Karpas-422 (cell line): ENCODE measurements at regions not wholly inside any gene's neighbourhood (a gene's known extent, or its start where the extent isn't known, plus 50 kb on each side); places are given as distances from the start of the nearest gene placed in this dataset.
"Not testable (repeated sequence)": the region's sequence is repeated elsewhere in the genome, so short reads cannot be mapped to it uniquely, and the experiment has no call there.

Experiments
- DNase-seq: peaks from one replicate; pipeline ENCODE4 v3.0.0-alpha.2; 2015
- H2AFZ ChIP-seq: fragments of 200-600 bp; sonication (generic); 2 replicates; pipeline ENCODE4 v1.6.1; 2014; ENCODE audit warnings: antibody characterized with exemption, low read length, mixed read lengths
- H3K27ac ChIP-seq: fragments of 200-600 bp; sonication (generic); 2 replicates; pipeline ENCODE4 v1.5.1; 2014; ENCODE audit warnings: mild to moderate bottlenecking, low read length, moderate library complexity
- H3K27me3 ChIP-seq: fragments of 200-600 bp; sonication (generic); 2 replicates; pipeline ENCODE4 v1.6.1; 2014; ENCODE audit warnings: low read length, mixed read lengths
- H3K36me3 ChIP-seq: fragments of 200-600 bp; sonication (generic); 2 replicates; pipeline ENCODE4 v1.6.1; 2014; ENCODE audit warnings: low read length, mixed read lengths; ENCODE audit not compliant: insufficient read depth
- H3K4me1 ChIP-seq: fragments of 200-600 bp; sonication (generic); 2 replicates; pipeline ENCODE4 v1.6.1; 2014; ENCODE audit warnings: mild to moderate bottlenecking, low read length, mixed read lengths
- H3K4me2 ChIP-seq: fragments of 200-600 bp; sonication (generic); 2 replicates; pipeline ENCODE4 v1.6.1; 2014; ENCODE audit warnings: low read length, low read depth, mild to moderate bottlenecking; ENCODE audit not compliant: poor library complexity, severe bottlenecking
- H3K4me3 ChIP-seq: fragments of 200-600 bp; sonication (generic); 2 replicates; pipeline ENCODE4 v1.5.1; 2014; ENCODE audit warnings: mild to moderate bottlenecking, antibody characterized with exemption, low read length, mixed read lengths
- H3K79me2 ChIP-seq: fragments of 200-600 bp; sonication (generic); 2 replicates; pipeline ENCODE4 v1.6.1; 2014; ENCODE audit warnings: mild to moderate bottlenecking, low read length, mixed read lengths
- H3K9ac ChIP-seq: fragments of 200-600 bp; sonication (generic); 2 replicates; pipeline ENCODE4 v1.6.0; 2014; ENCODE audit warnings: low read length
- H3K9me2 ChIP-seq: fragments of 200-600 bp; sonication (generic), shearing (Covaris generic); replicated peaks from 2 replicates; pipeline ENCODE4 v1.6.0; 2014; ENCODE audit warnings: mild to moderate bottlenecking, low read length, moderate library complexity; ENCODE audit not compliant: insufficient read depth
- H3K9me3 ChIP-seq: fragments of 300-700, 200-600 bp; sonication (generic); 2 replicates; pipeline ENCODE4 v1.6.1; 2014; ENCODE audit warnings: low read length, mixed read lengths
- H4K20me1 ChIP-seq: fragments of 200-600 bp; sonication (generic); 2 replicates; pipeline ENCODE4 v1.6.1; 2014; ENCODE audit warnings: mild to moderate bottlenecking, antibody characterized with exemption, low read length, low read depth; ENCODE audit not compliant: insufficient read depth

DNA sequence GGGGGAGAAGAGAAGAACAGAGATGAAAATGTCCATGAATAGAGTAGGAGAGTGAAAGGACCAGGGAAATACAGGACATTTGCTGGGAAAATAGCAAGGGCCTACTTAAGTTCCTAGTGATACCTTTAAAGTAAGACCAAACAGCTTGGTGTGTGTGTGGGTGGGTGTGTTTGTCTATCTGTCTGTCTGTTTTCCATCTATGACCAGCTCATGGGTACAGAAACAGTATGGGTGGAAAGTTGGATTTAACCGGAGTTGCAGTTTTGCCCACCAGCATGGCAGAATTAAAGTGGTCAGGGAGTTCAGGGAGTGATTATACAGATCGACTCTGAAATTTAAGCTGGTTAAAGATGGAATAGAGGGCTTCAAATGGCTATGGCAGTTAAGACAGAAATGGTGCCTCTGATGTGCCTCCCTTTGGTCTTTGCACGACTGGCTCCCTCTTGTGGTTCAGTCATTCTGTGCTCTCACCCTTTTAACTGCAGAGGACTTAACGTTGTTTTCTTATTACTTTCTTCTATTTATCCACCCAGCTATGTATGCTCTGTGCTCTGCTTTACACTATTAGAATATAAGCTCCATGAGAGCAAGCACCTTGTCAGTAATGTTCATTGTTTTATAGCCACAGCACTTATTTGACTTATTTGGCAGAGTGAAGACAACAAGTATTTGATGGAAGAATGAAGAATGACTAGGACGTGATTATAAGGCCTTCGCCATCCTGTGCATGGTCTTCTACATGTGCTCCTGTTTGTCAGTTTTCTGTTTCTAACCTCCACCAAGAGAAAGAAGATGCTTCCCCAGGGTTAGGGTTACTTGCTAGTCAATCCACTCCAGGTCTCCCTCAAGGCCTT, 72.7 kb upstream of the AK4 start:
- H3K79me2 ChIP-seq, result no peaks in the 10 kb centered on the region
- no peak overlapping the region for H3K4me2 ChIP-seq
- no peaks in the 10 kb centered on the region for H3K9me3 ChIP-seq
- H3K9me2 ChIP-seq, result no peaks in the 10 kb centered on the region
- DNase-seq, result peak; percentile 81
- no peak overlapping the region for H3K9ac ChIP-seq
- H3K4me1 ChIP-seq, result no peaks in the 10 kb centered on the region
- no peaks in the 10 kb centered on the region for H3K27me3 ChIP-seq
- H3K36me3 ChIP-seq, result no peaks in the 10 kb centered on the region
- no peak overlapping the region for H3K27ac ChIP-seq
- H2AFZ ChIP-seq, result no peak overlapping the region
- H4K20me1 ChIP-seq, result no peaks in the 10 kb centered on the region
- H3K4me3 ChIP-seq, result no peak overlapping the region

DNA sequence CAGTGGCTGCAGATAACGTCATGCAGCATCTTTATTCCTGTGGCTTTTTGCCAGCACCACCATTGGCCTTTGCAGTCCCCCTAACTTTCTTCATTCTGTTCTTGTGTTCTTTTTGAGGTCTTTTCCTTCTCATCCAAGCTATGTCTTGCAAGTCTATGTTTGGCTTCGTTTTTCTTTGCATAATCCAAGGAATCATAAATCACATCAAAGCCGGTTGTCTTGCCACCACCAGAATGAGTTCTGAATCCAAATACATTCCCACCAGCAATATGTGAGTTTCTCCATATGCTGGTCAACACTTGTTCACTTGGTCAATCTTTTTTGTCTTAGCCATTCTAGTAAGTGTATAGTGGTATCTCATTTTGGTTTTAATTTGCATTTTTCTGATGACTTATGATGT, 70.6 kb upstream of the AK4 start:
- Histone ChIP-seq H3K9me3 (no peaks in the 10 kb centered on the region), H2AFZ (no peak overlapping the region), H3K27me3 (no peaks in the 10 kb centered on the region), H3K36me3 (no peaks in the 10 kb centered on the region), H3K4me2 (no peak overlapping the region), H3K79me2 (no peaks in the 10 kb centered on the region), H4K20me1 (no peaks in the 10 kb centered on the region), H3K4me3 (no peak overlapping the region), H3K9me2 (no peaks in the 10 kb centered on the region), H3K9ac (no peak overlapping the region), H3K4me1 (no peaks in the 10 kb centered on the region), H3K27ac (no peak overlapping the region)
- DNase-seq, result no peak

DNA sequence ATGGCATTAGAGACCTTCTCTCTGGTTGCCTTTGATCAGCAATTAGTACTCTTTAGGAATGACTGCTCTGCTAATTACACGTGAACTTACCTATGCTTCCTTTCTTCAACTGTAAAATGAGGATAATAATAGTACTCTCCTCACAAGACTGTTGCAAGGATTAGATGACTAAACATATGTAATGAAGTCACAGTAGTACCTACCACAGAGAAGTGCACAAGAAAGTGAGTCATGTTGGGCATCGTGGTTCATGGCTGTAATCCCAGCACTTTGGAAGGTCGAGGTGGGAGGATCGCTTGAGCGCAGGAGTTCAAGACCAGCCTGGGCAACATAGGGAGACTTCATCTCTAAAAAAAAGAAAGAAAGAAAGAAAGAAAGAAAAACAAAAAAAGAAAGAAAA, 68.1 kb upstream of the AK4 start:
- H3K4me3 ChIP-seq, result no peak overlapping the region
- H3K27ac ChIP-seq, result no peak overlapping the region
- no peak overlapping the region for H2AFZ ChIP-seq
- no peaks in the 10 kb centered on the region for H3K9me2 ChIP-seq
- no peaks in the 10 kb centered on the region for H3K79me2 ChIP-seq
- H3K9ac ChIP-seq, result no peak overlapping the region
- no peaks in the 10 kb centered on the region for H3K27me3 ChIP-seq
- no peak overlapping the region for H3K4me2 ChIP-seq
- H3K9me3 ChIP-seq, result no peaks in the 10 kb centered on the region
- H4K20me1 ChIP-seq, result no peaks in the 10 kb centered on the region
- no peak for DNase-seq
- no peaks in the 10 kb centered on the region for H3K36me3 ChIP-seq
- no peaks in the 10 kb centered on the region for H3K4me1 ChIP-seq

DNA sequence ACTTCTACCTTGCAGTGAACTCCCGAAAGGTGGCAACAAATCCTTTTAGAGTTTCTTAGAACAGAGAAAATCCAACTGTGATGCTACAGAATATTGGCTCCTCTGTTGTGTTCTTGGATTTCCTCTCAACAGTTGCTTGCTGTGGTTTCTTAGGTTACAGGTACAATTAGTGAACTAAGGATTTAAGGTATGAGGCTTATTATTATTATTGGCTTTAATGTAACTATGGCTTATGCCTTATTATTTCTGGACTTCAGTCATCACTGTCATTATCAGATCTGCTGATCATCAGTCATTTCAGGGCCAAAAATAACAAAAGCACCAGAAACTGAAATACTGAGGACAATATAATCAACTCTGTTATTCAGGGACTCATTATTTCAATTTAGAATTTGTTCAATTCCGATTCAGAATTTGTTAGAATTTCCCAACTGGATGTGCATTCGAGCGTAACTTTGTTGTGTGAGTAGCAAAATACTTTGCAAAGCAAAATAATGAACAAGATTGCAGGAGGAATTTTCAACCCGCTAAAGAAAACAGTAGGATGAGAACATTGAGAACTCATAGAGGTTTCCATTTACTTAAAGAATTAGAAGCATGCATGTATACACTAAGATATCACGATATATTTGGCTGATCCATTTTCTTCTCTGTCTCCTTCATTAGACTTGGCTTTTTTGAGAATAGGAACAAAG, 65.5 kb upstream of the AK4 start:
- Histone ChIP-seq H4K20me1 (no peaks in the 10 kb centered on the region), H2AFZ (no peak overlapping the region), H3K9me2 (no peaks in the 10 kb centered on the region), H3K27me3 (no peaks in the 10 kb centered on the region), H3K27ac (no peak overlapping the region), H3K4me1 (no peaks in the 10 kb centered on the region), H3K4me3 (no peak overlapping the region), H3K4me2 (no peak overlapping the region), H3K9ac (no peak overlapping the region), H3K9me3 (no peaks in the 10 kb centered on the region), H3K79me2 (no peaks in the 10 kb centered on the region), H3K36me3 (no peaks in the 10 kb centered on the region)
- no peak for DNase-seq

DNA sequence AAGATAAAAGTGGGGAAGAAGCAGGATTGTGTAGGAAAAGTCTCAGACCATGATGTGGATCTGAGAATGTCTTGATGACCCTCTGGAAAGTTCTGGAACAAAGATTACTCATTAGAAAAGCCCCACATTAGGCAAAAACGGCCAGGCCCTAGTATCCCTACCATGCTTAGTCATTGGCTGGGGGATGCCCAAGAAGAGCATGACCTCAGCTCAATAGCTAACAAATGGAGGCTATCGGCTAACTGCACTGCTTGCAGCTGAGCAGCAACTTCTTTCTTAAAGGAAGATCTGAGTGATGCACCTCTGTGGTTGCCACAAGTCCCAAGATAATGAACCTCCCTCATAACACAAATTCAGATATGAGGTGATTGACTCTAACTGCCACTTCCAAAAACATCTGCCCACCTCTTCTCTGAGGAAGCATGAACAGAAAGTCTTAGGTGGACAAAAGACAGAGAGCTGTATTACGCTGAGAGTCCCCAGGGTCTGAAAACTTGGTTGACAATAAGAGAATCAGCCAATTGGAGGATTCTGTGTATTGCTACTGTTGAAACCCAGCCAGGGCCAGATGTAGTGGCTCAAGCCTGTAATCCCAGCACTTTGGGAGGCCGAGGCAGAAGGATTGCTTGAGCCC, 64.6 kb upstream of the AK4 start:
- H3K27ac ChIP-seq, result no peak overlapping the region
- no peak overlapping the region for H2AFZ ChIP-seq
- no peaks in the 10 kb centered on the region for H3K4me1 ChIP-seq
- no peaks in the 10 kb centered on the region for H3K27me3 ChIP-seq
- no peak for DNase-seq
- no peaks in the 10 kb centered on the region for H3K9me3 ChIP-seq
- H3K79me2 ChIP-seq, result no peaks in the 10 kb centered on the region
- no peak overlapping the region for H3K9ac ChIP-seq
- no peak overlapping the region for H3K4me3 ChIP-seq
- no peaks in the 10 kb centered on the region for H3K9me2 ChIP-seq
- no peaks in the 10 kb centered on the region for H4K20me1 ChIP-seq
- no peak overlapping the region for H3K4me2 ChIP-seq
- no peaks in the 10 kb centered on the region for H3K36me3 ChIP-seq

DNA sequence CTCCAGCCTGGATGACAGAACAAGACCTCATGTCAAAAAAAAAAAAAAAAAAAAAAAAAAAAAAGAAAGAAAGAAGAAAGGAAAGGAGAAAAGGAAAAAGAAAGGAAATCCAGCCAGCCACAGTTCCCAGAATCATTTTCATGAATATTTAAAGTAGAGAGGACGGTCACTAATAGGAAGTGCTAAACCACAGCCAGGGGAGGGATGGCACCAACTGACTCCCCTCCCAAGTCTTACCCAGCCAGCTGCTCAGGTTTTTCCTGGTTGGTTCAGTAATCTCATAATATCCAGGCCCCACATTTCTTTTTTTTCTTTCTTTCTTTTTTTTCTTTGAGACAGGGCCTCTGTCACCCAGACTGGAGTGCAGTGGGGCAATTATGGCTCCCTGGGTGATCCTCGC, 63.9 kb upstream of the AK4 start:
- Histone ChIP-seq H3K36me3 (no peaks in the 10 kb centered on the region), H3K9me3 (no peaks in the 10 kb centered on the region), H3K27me3 (no peaks in the 10 kb centered on the region), H3K9me2 (no peaks in the 10 kb centered on the region), H3K4me2 (no peak overlapping the region), H3K4me1 (no peaks in the 10 kb centered on the region), H3K79me2 (no peaks in the 10 kb centered on the region), H4K20me1 (no peaks in the 10 kb centered on the region), H2AFZ (no peak overlapping the region), H3K9ac (no peak overlapping the region), H3K4me3 (no peak overlapping the region), H3K27ac (no peak overlapping the region)
- no peak for DNase-seq

DNA sequence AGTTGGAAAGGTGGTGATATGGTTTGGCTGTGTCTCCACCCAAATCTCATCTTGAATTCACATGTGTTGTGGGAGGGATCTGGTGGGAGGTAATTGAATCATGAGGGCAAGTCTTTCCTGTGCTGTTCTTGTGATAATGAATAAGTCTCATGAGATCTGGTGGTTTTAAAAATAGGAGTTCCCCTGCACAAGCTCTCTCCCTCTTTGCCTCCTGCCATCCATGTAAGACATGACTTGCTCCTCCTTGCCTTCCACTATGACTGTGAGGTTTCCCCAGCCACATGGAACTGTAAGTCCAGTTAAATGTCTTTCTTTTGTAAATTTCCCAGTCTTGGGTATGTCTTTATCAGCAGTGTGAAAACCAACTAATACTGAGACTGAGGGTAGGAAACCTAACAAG, 60.5 kb upstream of the AK4 start:
- H3K9ac ChIP-seq, H3K27ac ChIP-seq, H4K20me1 ChIP-seq, H3K27me3 ChIP-seq, H2AFZ ChIP-seq, H3K36me3 ChIP-seq, H3K4me3 ChIP-seq, H3K4me1 ChIP-seq, DNase-seq, H3K9me2 ChIP-seq, H3K4me2 ChIP-seq, H3K79me2 ChIP-seq, H3K9me3 ChIP-seq: not testable (repeated sequence)

DNA sequence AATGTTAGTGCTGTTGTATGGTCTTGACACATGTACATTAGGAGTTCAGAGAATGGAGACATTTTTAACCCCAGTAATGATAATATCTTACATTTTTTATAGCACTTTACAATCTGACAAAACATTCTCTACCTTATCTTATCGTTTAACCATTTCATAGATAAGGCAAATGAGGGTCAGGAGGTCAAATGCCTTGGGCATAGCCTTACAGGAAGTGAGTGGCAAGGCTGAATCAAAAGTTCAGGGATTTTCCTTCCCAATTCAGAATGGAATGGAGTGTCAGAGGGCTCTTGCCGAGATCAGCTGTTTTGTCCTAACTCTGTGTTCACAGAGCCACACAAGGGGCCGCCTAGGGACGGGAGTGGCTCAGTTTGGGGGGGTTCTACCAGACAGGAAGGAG, 57.6 kb upstream of the AK4 start:
- H3K27ac ChIP-seq, result no peak overlapping the region
- no peaks in the 10 kb centered on the region for H4K20me1 ChIP-seq
- H3K4me3 ChIP-seq, result no peak overlapping the region
- no peaks in the 10 kb centered on the region for H3K36me3 ChIP-seq
- H3K4me2 ChIP-seq, result no peak overlapping the region
- no peaks in the 10 kb centered on the region for H3K79me2 ChIP-seq
- H3K4me1 ChIP-seq, result no peaks in the 10 kb centered on the region
- H3K27me3 ChIP-seq, result no peaks in the 10 kb centered on the region
- H3K9ac ChIP-seq, result no peak overlapping the region
- DNase-seq, result no peak
- H3K9me3 ChIP-seq, result no peaks in the 10 kb centered on the region
- H3K9me2 ChIP-seq, result no peaks in the 10 kb centered on the region
- H2AFZ ChIP-seq, result no peak overlapping the region
